ENCODE measurements at regions not wholly inside any gene's neighbourhood (a gene's known extent, or its start where the extent isn't known, plus 50 kb on each side); places are given as distances from the start of the nearest gene placed in this dataset.

DNA sequence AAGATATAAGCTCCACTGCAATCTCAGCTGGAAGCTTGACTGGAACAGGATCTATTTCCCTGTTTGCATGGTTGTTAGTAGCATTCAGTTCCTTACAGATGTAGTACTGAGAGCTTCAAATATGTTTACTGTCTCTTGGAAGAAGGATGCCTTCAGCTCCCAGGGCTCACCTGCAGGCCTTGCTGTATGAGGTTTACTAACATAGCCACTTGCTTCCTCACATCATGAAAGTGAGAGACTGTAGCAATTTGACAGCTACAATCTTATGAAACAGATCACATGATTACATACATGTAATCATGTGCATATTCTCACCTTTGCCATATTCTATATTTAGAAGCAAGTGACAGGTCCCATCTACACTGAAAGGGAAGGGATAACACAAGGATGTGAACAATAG is 458.1 kb upstream of the PCDH20 start:
- H2BK120ac ChIP-seq (ENCODE audit: low read depth, low read length), result no peak overlapping the region
- no peak overlapping the region for H4K5ac ChIP-seq (ENCODE audit: low read depth, low read length)
- no peak overlapping the region for H3K4me2 ChIP-seq (ENCODE audit: low read depth, low read length)
- no peak overlapping the region for H3K9ac ChIP-seq (ENCODE audit: low read depth, low read length)
- no peak overlapping the region for H4K8ac ChIP-seq (ENCODE audit: low read depth in 2 of 2, low read length in 2 of 2)
- no peak overlapping the region for H3K14ac ChIP-seq (replicated peaks; ENCODE audit: low read depth, low read length)
- in situ Hi-C loops (cut with MboI; ENCODE audit: low sequenced_read_pairs) (no loop called here), intact Hi-C loops (cut with micrococcal nuclease) (no loop called here), dilution Hi-C loops (cut with HindIII; ENCODE audit: low sequenced_read_pairs, unreplicated experiment) (no loop called here)
- no peak overlapping the region for H3K4ac ChIP-seq (ENCODE audit: low read depth, low read length)
- H4K20me1 ChIP-seq (ENCODE audit: insufficient read depth, low read length), result no peaks in the 10 kb centered on the region
- no peak overlapping the region for H3K27ac ChIP-seq (ENCODE audit: insufficient read depth, low read length)
- TF ChIP-seq FOS (IDR thresholded peaks at IDR 0.05; ENCODE audit: low read depth, low read length) (no peak), MXI1 (IDR thresholded peaks at IDR 0.05; ENCODE audit: borderline replicate concordance, low read depth, low read length) (no peak), CEBPB (IDR thresholded peaks at IDR 0.05; ENCODE audit: low read depth, low read length) (no peak), RCOR1 (IDR thresholded peaks at IDR 0.05; ENCODE audit: insufficient replicate concordance, low read length) (no peak), SMC3 (IDR thresholded peaks at IDR 0.05; ENCODE audit: low read depth, low read length) (no peak), RAD21 (IDR thresholded peaks at IDR 0.05; ENCODE audit: low read length) (no peak), BHLHE40 (IDR thresholded peaks at IDR 0.05; ENCODE audit: low read depth, low read length) (no peak), RFX5 (IDR thresholded peaks at IDR 0.05; ENCODE audit: low read depth, low read length) (no peak), CHD1 (IDR thresholded peaks at IDR 0.05; ENCODE audit: low read depth, low read length) (no peak), MAZ (IDR thresholded peaks at IDR 0.05; ENCODE audit: borderline replicate concordance, low read depth, low read length) (no peak)
- TF ChIP-seq, protein P1, sequence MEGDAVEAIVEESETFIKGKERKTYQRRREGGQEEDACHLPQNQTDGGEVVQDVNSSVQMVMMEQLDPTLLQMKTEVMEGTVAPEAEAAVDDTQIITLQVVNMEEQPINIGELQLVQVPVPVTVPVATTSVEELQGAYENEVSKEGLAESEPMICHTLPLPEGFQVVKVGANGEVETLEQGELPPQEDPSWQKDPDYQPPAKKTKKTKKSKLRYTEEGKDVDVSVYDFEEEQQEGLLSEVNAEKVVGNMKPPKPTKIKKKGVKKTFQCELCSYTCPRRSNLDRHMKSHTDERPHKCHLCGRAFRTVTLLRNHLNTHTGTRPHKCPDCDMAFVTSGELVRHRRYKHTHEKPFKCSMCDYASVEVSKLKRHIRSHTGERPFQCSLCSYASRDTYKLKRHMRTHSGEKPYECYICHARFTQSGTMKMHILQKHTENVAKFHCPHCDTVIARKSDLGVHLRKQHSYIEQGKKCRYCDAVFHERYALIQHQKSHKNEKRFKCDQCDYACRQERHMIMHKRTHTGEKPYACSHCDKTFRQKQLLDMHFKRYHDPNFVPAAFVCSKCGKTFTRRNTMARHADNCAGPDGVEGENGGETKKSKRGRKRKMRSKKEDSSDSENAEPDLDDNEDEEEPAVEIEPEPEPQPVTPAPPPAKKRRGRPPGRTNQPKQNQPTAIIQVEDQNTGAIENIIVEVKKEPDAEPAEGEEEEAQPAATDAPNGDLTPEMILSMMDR (conservative IDR thresholded peaks at IDR 0.05; ENCODE audit: low read depth, low read length), result no peak
- TF ChIP-seq, protein P2, sequence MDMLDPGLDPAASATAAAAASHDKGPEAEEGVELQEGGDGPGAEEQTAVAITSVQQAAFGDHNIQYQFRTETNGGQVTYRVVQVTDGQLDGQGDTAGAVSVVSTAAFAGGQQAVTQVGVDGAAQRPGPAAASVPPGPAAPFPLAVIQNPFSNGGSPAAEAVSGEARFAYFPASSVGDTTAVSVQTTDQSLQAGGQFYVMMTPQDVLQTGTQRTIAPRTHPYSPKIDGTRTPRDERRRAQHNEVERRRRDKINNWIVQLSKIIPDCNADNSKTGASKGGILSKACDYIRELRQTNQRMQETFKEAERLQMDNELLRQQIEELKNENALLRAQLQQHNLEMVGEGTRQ (IDR thresholded peaks at IDR 0.05; ENCODE audit: low read depth, low read length), result no peak
- H3K23ac ChIP-seq (ENCODE audit: low read depth, low read length), result no peak overlapping the region
- H3K9me3 ChIP-seq (ENCODE audit: control insufficient read depth, insufficient read depth, low read length), result peaks cover 9% of the 10 kb centered on the region
- H3K36me3 ChIP-seq (ENCODE audit: control insufficient read depth, insufficient read depth, low read length), result no peaks in the 10 kb centered on the region
- no peak overlapping the region for H2AFZ ChIP-seq (replicated peaks; ENCODE audit: low read length, poor library complexity)
- no peak overlapping the region for H2AK5ac ChIP-seq (ENCODE audit: low read depth, low read length)
- H2BK15ac ChIP-seq (ENCODE audit: low read depth, low read length), result no peak overlapping the region
- no peak overlapping the region for H3K56ac ChIP-seq (ENCODE audit: extremely low read depth, insufficient read depth, low read length)
- no peaks in the 10 kb centered on the region for H3K27me3 ChIP-seq (ENCODE audit: control insufficient read depth, insufficient read depth, low read length)
- no peak overlapping the region for H3K4me3 ChIP-seq (ENCODE audit: insufficient read depth, low read depth, low read length)
- ChIA-PET POLR2A (ENCODE audit: unreplicated experiment) (no interaction called here), CTCF (no interaction called here)
- no peaks in the 10 kb centered on the region for H3K4me1 ChIP-seq (ENCODE audit: control insufficient read depth, insufficient read depth, low read length)
- DNase-seq (no peak), ATAC-seq (ENCODE audit: low read depth) (no peak)
- no TSS peak for BruUV-seq (replicated peaks)
- no peak overlapping the region for H4K91ac ChIP-seq (ENCODE audit: insufficient read depth, low read depth, low read length)
- no peaks in the 10 kb centered on the region for H3K79me1 ChIP-seq (ENCODE audit: low read depth in 1 of 2, low read length in 2 of 2)
- no peak overlapping the region for H3K18ac ChIP-seq (ENCODE audit: low read depth, low read length)
- no peak overlapping the region for H2BK20ac ChIP-seq (ENCODE audit: low read depth, low read length)
- H2AK9ac ChIP-seq (replicated peaks; ENCODE audit: low read depth, low read length, poor library complexity), result no peak overlapping the region
- no peaks in the 10 kb centered on the region for H3K9me1 ChIP-seq (ENCODE audit: insufficient read depth, low read length)
- no peak overlapping the region for H2BK5ac ChIP-seq (ENCODE audit: low read depth, low read length, poor library complexity, severe bottlenecking)
